GM18909 (cell line): ENCODE measurements at regions not wholly inside any gene's neighbourhood (a gene's known extent, or its start where the extent isn't known, plus 50 kb on each side); places are given as distances from the start of the nearest gene placed in this dataset.

Experiments used
- ATAC-seq: cut with Tn5 transposase; IDR thresholded peaks from one replicate; pipeline ENCODE4 v1.9.1; 2021; ENCODE audit warnings: mild to moderate bottlenecking; ENCODE audit not compliant: unreplicated experiment, poor library complexity

- no peak for ATAC-seq
These were observed 366.7 kb downstream of the PCDH7 start for GRCh38 chr4:31086756-31087330.

- no peak for ATAC-seq
These were observed 368.5 kb downstream of the PCDH7 start for GRCh38 chr4:31088600-31089230.

GRCh38 chr4:31089815-31090214, 369.6 kb downstream of the PCDH7 start:
- no peak for ATAC-seq

- ATAC-seq = no peak
These were observed 374.3 kb downstream of the PCDH7 start for GRCh38 chr4:31094474-31094873.

- no peak for ATAC-seq
These were observed 377.8 kb downstream of the PCDH7 start for GRCh38 chr4:31097999-31098398.

GRCh38 chr4:31100536-31100935, 380.4 kb downstream of the PCDH7 start:
- no peak for ATAC-seq

- no peak for ATAC-seq
These were observed 383.9 kb downstream of the PCDH7 start for GRCh38 chr4:31104043-31104442.

GRCh38 chr4:31104577-31104976, 384.4 kb downstream of the PCDH7 start:
- no peak for ATAC-seq

- no peak for ATAC-seq
These were observed 386.2 kb downstream of the PCDH7 start for GRCh38 chr4:31106419-31106818.

- no peak for ATAC-seq
These were observed 387.2 kb downstream of the PCDH7 start for GRCh38 chr4:31107362-31107761.

GRCh38 chr4:31108762-31109161, 388.6 kb downstream of the PCDH7 start:
- no peak for ATAC-seq

- no peak for ATAC-seq
These were observed 391.6 kb downstream of the PCDH7 start for GRCh38 chr4:31111790-31112189.

- ATAC-seq = no peak
These were observed 394.6 kb downstream of the PCDH7 start for GRCh38 chr4:31114816-31115215.

GRCh38 chr4:31124008-31124585, 403.9 kb downstream of the PCDH7 start:
- ATAC-seq = no peak

GRCh38 chr4:31125061-31125460, 404.9 kb downstream of the PCDH7 start:
- ATAC-seq = no peak

GRCh38 chr4:31125496-31125895, 405.3 kb downstream of the PCDH7 start:
- no peak for ATAC-seq

- no peak for ATAC-seq
These were observed 406.8 kb downstream of the PCDH7 start for GRCh38 chr4:31126881-31127398.

GRCh38 chr4:31130930-31131329, 410.8 kb downstream of the PCDH7 start:
- no peak for ATAC-seq

GRCh38 chr4:31134720-31135119, 414.6 kb downstream of the PCDH7 start:
- no peak for ATAC-seq

GRCh38 chr4:31139767-31140166, 419.6 kb downstream of the PCDH7 start:
- ATAC-seq = no peak

- no peak for ATAC-seq
These were observed 421.1 kb downstream of the PCDH7 start for GRCh38 chr4:31141095-31141831.
